GM12872 (cell line): ENCODE measurements at regions not wholly inside any gene's neighbourhood (a gene's known extent, or its start where the extent isn't known, plus 50 kb on each side); places are given as distances from the start of the nearest gene placed in this dataset.

Source experiments
- TF ChIP-seq, protein P1 (sequence below): IDR thresholded peaks from 3 replicates; pipeline ENCODE4 v1.5.1; 2011; ENCODE audit warnings: low read depth, mild to moderate bottlenecking, low read length, moderate library complexity; ENCODE audit not compliant: insufficient read depth

DNA sequence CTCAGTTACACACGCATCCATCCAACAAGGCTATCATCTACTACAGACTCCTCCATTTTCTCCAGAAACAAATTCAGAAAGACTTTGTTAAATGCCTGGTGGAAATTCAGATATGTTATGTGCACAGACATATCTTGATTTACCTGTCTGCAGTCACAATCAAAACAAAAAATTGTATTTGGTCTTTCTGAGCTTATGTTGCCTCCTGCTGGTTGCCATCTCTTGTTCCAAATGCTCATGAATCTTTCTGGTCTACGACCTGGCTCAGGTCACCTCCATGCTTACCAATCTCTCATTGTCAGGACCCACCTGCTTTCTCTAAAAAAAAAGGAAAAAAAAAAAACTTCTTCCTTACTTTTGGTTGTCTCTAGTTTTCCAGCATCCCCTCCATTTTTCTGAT, 169.2 kb upstream of the PLXNC1 start:
- TF ChIP-seq, protein P1, sequence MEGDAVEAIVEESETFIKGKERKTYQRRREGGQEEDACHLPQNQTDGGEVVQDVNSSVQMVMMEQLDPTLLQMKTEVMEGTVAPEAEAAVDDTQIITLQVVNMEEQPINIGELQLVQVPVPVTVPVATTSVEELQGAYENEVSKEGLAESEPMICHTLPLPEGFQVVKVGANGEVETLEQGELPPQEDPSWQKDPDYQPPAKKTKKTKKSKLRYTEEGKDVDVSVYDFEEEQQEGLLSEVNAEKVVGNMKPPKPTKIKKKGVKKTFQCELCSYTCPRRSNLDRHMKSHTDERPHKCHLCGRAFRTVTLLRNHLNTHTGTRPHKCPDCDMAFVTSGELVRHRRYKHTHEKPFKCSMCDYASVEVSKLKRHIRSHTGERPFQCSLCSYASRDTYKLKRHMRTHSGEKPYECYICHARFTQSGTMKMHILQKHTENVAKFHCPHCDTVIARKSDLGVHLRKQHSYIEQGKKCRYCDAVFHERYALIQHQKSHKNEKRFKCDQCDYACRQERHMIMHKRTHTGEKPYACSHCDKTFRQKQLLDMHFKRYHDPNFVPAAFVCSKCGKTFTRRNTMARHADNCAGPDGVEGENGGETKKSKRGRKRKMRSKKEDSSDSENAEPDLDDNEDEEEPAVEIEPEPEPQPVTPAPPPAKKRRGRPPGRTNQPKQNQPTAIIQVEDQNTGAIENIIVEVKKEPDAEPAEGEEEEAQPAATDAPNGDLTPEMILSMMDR: peak; percentile 54; the same call in 2 of the 3 replicates

DNA sequence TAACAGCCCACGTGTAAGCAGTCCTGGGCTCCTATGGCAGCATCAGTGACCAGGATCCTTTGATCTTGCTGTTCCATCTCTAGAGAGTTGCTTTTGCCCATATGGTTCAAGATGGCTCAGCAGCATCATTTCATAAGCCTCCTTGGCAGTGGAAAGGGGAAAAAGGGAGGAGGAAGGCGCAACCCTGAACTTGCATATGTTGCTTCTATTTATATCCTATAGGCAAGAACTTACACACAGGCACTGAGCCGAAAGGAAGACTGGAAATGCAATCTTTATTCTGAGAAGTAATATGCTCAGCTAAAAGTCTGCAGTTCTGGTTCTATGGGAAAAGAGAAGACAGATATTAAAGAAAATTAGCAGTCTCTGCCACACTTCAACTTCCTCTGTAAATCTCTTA, 167.7 kb upstream of the PLXNC1 start:
- TF ChIP-seq, protein P1: no peak

DNA sequence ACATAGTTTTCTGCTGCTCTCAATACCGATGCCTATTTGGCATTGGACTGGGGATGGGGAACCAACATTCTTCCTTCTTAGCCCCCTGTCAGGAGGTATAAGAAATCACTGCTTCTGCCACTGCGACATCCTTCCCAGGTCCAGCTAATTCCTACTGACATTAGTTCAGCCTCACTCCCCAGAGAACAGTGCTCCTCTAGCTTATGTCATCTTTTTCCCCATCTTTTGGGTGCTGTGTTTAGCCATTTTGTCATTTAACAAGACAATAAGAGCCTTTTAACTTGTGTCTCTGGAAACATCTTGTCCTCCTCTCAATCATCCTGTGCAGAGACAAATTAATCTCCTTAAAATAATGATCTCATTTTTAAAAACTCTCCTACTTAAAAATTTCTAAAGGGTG, 167.0 kb upstream of the PLXNC1 start:
- TF ChIP-seq, protein P1: no peak

DNA sequence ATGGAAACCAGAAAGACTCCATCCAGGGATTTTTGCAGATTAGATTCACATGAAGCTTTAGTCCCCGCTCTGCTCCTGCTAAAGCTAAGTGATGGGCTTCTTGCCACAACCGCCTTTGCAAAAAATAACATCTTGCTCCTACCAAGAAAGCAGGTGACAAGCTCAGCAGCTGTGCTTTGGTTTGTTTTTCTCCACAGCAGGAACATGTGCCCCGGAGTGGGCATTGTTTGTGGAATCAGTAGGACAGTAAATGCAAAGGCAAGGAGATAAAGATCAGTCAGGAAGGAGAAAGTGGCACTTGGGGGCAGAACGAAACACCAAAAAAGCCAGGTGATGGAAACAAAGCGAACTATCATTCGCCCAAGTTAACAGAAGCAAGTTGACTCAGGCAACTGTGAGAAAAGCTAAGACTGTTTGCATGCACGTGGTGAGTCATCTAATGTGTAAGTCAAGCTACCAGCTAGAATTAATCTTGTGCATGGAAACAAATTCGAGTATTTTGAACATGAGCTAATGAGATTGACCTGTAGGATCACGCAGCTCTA, 165.5 kb upstream of the PLXNC1 start:
- TF ChIP-seq, protein P1: no peak

DNA sequence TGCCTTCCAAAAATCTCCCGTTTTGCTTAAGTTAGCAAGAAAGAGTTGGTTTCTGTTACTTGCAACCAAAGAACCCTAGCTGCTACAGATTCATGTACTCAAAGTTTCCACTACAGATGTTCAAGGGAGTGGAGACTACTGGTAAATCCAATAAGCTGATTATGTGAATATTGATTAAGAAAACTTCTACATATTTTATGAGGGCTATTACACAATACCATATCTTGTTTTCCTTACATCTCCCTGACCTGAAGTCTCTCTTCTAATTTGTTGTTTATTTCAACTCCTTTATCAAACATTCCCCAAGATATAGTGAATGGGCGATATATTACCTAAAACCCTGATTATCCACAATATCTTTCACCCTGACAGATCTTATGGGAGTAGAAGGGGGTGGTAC, 164.4 kb upstream of the PLXNC1 start:
- TF ChIP-seq, protein P1: no peak

DNA sequence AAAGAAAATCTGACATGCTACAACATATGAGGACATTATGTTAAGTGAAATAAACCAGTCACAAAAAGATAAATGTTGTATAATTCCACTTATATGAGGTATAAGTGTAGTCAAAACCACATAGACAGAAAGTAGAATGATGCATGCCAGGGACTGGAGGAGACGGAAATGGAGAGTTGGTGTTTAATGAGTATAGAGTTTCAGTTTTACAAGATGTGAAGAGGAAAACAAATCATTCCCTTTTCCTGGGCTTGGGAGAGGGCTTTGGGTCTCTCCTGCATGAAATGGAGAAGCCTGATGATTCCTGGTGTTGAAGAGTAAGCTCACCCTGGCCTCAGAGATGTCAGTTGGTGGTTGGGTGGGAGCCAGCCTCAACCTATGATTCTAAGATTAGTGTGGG, 158.4 kb upstream of the PLXNC1 start:
- TF ChIP-seq, protein P1: no peak

DNA sequence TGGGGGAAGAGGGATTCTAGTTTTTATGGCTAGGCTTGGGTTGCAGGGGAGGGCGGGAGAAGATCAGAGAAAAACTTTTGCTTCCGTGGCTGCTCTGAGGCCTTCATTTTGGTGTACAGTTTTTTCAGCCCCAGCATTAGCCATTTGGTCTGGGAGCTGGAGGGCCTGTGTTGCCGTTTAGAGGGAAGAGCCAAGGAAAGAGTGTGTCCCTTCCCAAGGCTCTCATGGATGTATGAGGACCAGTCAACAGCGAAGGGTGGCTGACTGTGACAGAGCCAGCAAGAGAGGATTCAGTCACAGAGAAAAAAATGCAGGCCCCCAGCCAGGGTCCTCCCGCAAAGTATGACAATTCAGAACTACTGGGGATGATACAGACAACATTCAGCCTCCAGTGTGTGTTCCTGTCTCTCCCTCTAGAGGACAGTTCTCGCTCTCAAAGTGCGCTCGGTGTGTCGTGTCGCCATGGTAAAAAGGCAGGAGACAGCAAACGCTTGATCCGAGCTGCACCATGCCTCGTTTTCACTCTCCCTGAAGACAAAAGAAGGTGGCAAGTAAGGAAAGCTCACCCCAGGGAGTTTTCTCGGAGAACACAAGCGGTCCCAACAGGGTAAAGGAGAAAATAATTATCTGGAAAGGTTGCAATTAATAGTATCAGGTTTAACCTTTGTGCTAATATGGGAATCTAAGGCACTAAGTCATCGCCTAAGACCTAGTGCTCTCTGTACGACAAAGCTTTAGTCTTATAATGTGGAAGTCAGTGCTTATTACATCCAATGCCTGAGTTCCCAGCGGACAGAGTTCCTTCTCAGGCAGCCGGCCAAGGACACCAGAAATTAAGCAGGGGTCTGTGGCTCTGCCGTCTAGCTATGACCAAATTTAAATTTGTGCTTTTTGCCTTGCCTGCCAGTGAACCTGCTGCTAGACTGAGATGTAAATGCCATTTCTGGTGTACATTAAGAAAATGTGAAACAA, 157.3 kb upstream of the PLXNC1 start:
- TF ChIP-seq, protein P1: no peak
